C4-2B (cell line): ENCODE measurements at regions not wholly inside any gene's neighbourhood (a gene's known extent, or its start where the extent isn't known, plus 50 kb on each side); places are given as distances from the start of the nearest gene placed in this dataset.

Experiments
- CTCF ChIP-seq: fragments of 450-650 bp; conservative IDR thresholded peaks from 2 replicates; pipeline ENCODE4 v1.5.1; 2017; ENCODE audit warnings: mild to moderate bottlenecking
- ZFX ChIP-seq: fragments of 450-650 bp; IDR thresholded peaks from 2 replicates; pipeline ENCODE4 v1.6.1; 2017

- TF ChIP-seq CTCF (no peak), ZFX (no peak)
Measured at GRCh38 chr11:127651888-127652221, 651.3 kb upstream of the KIRREL3 start.
